H9 (cell line): ENCODE measurements at regions not wholly inside any gene's neighbourhood (a gene's known extent, or its start where the extent isn't known, plus 50 kb on each side); places are given as distances from the start of the nearest gene placed in this dataset.
"Not testable (repeated sequence)": the region's sequence is repeated elsewhere in the genome, so short reads cannot be mapped to it uniquely, and the experiment has no call there.

ENCODE experiments used
- DNase-seq: peaks from one replicate; pipeline ENCODE4 v3.0.0-alpha.2; 2017
- H2AFZ ChIP-seq: one replicate; pipeline ENCODE4 v1.6.1; 2013; ENCODE audit warnings: mild to moderate bottlenecking, low read length, control low read depth, moderate library complexity
- H2AK5ac ChIP-seq: 2 replicates; pipeline ENCODE4 v1.6.1; 2013; ENCODE audit warnings: low read length, control low read depth, mixed read lengths; ENCODE audit not compliant: insufficient read length
- H2BK120ac ChIP-seq: one replicate; pipeline ENCODE4 v1.6.1; 2013; ENCODE audit warnings: low read depth, mild to moderate bottlenecking, low read length, control low read depth, inconsistent platforms; ENCODE audit not compliant: poor library complexity, severe bottlenecking
- H2BK12ac ChIP-seq: 2 replicates; pipeline ENCODE4 v1.6.1; 2013; ENCODE audit warnings: low read length, control low read depth, mixed read lengths, low read depth; ENCODE audit not compliant: insufficient read length
- H2BK15ac ChIP-seq: 2 replicates; pipeline ENCODE4 v1.6.1; 2013; ENCODE audit warnings: low read depth, low read length, control low read depth
- H2BK20ac ChIP-seq: one replicate; pipeline ENCODE4 v1.6.1; 2013; ENCODE audit warnings: low read depth, mild to moderate bottlenecking, low read length, control low read depth, inconsistent platforms; ENCODE audit not compliant: poor library complexity, severe bottlenecking
- H2BK5ac ChIP-seq: 2 replicates; pipeline ENCODE4 v1.6.1; 2013; ENCODE audit warnings: low read length, control low read depth, mixed read lengths; ENCODE audit not compliant: insufficient read length
- H3K14ac ChIP-seq: 2 replicates; pipeline ENCODE4 v1.6.1; 2013; ENCODE audit warnings: low read length, control low read depth; ENCODE audit not compliant: insufficient read depth
- H3K18ac ChIP-seq: 2 replicates; pipeline ENCODE4 v1.6.1; 2013; ENCODE audit warnings: low read depth, mild to moderate bottlenecking, mixed read lengths, low read length, control low read depth; ENCODE audit not compliant: insufficient read length
- H3K23ac ChIP-seq: 2 replicates; pipeline ENCODE4 v1.6.1; 2013; ENCODE audit warnings: low read length, control low read depth, mixed read lengths, low read depth; ENCODE audit not compliant: insufficient read length
- H3K23me2 ChIP-seq: 2 replicates; pipeline ENCODE4 v1.6.1; 2013; ENCODE audit warnings: low read depth, mild to moderate bottlenecking, mixed read lengths, low read length, control low read depth; ENCODE audit not compliant: insufficient read length, poor library complexity, severe bottlenecking
- H3K27ac ChIP-seq: 2 replicates; pipeline ENCODE4 v1.5.1; 2013; ENCODE audit warnings: low read length, control low read depth, mixed read lengths, low read depth; ENCODE audit not compliant: insufficient read length
- H3K27me3 ChIP-seq: 2 replicates; pipeline ENCODE4 v1.6.1; 2013; ENCODE audit warnings: low read length, control low read depth, inconsistent platforms; ENCODE audit not compliant: insufficient read depth
- H3K4ac ChIP-seq: 2 replicates; pipeline ENCODE4 v1.6.1; 2013; ENCODE audit warnings: low read depth, mild to moderate bottlenecking, control low read depth, inconsistent platforms, low read length, moderate library complexity
- H3K4me1 ChIP-seq: 2 replicates; pipeline ENCODE4 v1.6.1; 2013; ENCODE audit warnings: low read length, control low read depth, inconsistent platforms; ENCODE audit not compliant: insufficient read depth
- H3K4me2 ChIP-seq: 2 replicates; pipeline ENCODE4 v1.6.1; 2013; ENCODE audit warnings: low read length, control low read depth, mixed read lengths; ENCODE audit not compliant: insufficient read length, insufficient read depth
- H3K56ac ChIP-seq: 2 replicates; pipeline ENCODE4 v1.6.1; 2013; ENCODE audit warnings: low read depth, mild to moderate bottlenecking, mixed read lengths, low read length, control low read depth; ENCODE audit not compliant: insufficient read length
- H3K79me1 ChIP-seq: 2 replicates; pipeline ENCODE4 v1.6.1; 2013; ENCODE audit warnings: low read depth, mild to moderate bottlenecking, moderate library complexity, low read length, control low read depth, inconsistent platforms; ENCODE audit not compliant: insufficient read depth, poor library complexity, severe bottlenecking
- H3K79me2 ChIP-seq: 2 replicates; pipeline ENCODE4 v1.6.1; 2013; ENCODE audit warnings: low read length, control low read depth, inconsistent platforms; ENCODE audit not compliant: insufficient read depth
- H3K9ac ChIP-seq: 2 replicates; pipeline ENCODE4 v1.6.1; 2013; ENCODE audit warnings: low read length, control low read depth, mixed read lengths; ENCODE audit not compliant: insufficient read length; ENCODE audit errors: extremely low read depth
- H3K9me3 ChIP-seq: one replicate; pipeline ENCODE4 v1.6.1; 2013; ENCODE audit warnings: low read depth, low read length, inconsistent platforms; ENCODE audit not compliant: control insufficient read depth
- H3T11ph ChIP-seq: one replicate; pipeline ENCODE4 v1.6.1; 2013; ENCODE audit warnings: mild to moderate bottlenecking, low read length, control low read depth, inconsistent platforms
- H4K20me1 ChIP-seq: one replicate; pipeline ENCODE4 v1.6.1; 2013; ENCODE audit not compliant: control insufficient read depth, insufficient read length, insufficient read depth
- H4K5ac ChIP-seq: 2 replicates; pipeline ENCODE4 v1.6.1; 2013; ENCODE audit warnings: low read depth, mild to moderate bottlenecking, mixed read lengths, low read length, control low read depth; ENCODE audit not compliant: insufficient read length
- H4K8ac ChIP-seq: replicated peaks from 2 replicates; pipeline ENCODE4 v1.6.1; 2013; ENCODE audit warnings: low read length, control low read depth, mixed read lengths, low read depth; ENCODE audit not compliant: insufficient read length
- H4K91ac ChIP-seq: 2 replicates; pipeline ENCODE4 v1.6.1; 2013; ENCODE audit warnings: low read depth, mild to moderate bottlenecking, moderate library complexity, mixed read lengths, low read length, control low read depth; ENCODE audit not compliant: insufficient read length
- H3K27ac Mint-ChIP-seq, 3 experiments: 2 replicates in 2 of 3; 3 replicates in 1 of 3; pipeline ENCODE4 v1.8.0; 2020 to 2021; ENCODE audit warnings: mixed read lengths in 3 of 3, mild to moderate bottlenecking in 1 of 3, moderate library complexity in 1 of 3
- H3K27me3 Mint-ChIP-seq: 2 replicates; pipeline ENCODE4 v1.8.0; 2021; ENCODE audit warnings: low read depth, mild to moderate bottlenecking, moderate library complexity, mixed read lengths
- H3K36me3 Mint-ChIP-seq, 3 experiments: 2 replicates in 2 of 3; 3 replicates in 1 of 3; pipeline ENCODE4 v1.8.0; 2020 to 2021; ENCODE audit warnings: low read depth in 3 of 3, mixed read lengths in 3 of 3; ENCODE audit not compliant: insufficient read depth in 1 of 3
- H3K4me1 Mint-ChIP-seq, 2 experiments: 2 replicates each; pipeline ENCODE4 v1.8.0; 2020; ENCODE audit warnings: mixed read lengths in 2 of 2
- H3K4me3 Mint-ChIP-seq, 2 experiments: 2 replicates in 1 of 2; 3 replicates in 1 of 2; pipeline ENCODE4 v1.8.0; 2020 to 2021; ENCODE audit warnings: mild to moderate bottlenecking in 2 of 2, mixed read lengths in 2 of 2, moderate library complexity in 1 of 2
- H3K9me3 Mint-ChIP-seq, 2 experiments: 2 replicates in 1 of 2; 3 replicates in 1 of 2; pipeline ENCODE4 v1.8.0; 2020; ENCODE audit warnings: mild to moderate bottlenecking in 2 of 2, mixed read lengths in 2 of 2, moderate library complexity in 1 of 2
- WGBS: extraction: QIAGEN DNeasy Blood & Tissue Kit; methylation state at CpG from one replicate; pipeline ENCODE4 v1.1.7; 2013; ENCODE audit warnings: missing lambda C conversion rate, low lambda C conversion rate, mixed read lengths; ENCODE audit not compliant: insufficient read length; ENCODE audit errors: extremely low coverage; 5-methylcytosine and 5-hydroxymethylcytosine counted together
- TF ChIP-seq, protein P1 (sequence below): fragments of 200-600 bp; sonication (generic); conservative IDR thresholded peaks from 3 replicates; pipeline ENCODE4 v1.8.0; 2021; ENCODE audit warnings: antibody characterized with exemption, mild to moderate bottlenecking

DNA sequence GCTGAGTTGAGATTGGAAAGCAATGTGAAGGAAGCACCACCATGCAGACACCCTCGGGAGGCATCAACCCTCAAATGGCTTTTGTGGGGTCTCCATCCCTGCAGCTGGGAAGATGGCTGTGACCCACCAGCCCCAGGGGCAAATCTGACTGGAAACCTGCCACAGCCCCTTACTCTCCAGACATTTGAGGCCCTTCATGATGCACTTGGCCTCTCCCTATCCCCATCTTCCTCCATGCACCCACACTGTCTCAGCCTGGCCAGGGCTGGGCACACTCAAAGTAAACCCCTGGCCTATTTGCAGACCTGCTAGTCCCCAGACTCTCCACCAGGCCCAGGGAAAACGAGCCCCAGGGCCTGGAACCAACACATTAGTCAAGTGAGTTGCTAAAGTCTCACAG, 205.2 kb downstream of the MATN1 start:
- Histone ChIP-seq H3K79me1 (no peaks in the 10 kb centered on the region), H3K79me2 (no peaks in the 10 kb centered on the region), H3K27ac (no peak overlapping the region), H3K27me3 (no peaks in the 10 kb centered on the region), H2BK120ac (no peak overlapping the region), H3K56ac (no peak overlapping the region), H4K8ac (no peak overlapping the region), H3K14ac (no peak overlapping the region; the same call in 1 of the 2 replicates), H3K23ac (no peak overlapping the region), H2BK15ac (no peak overlapping the region), H4K5ac (no peak overlapping the region), H3K23me2 (no peaks in the 10 kb centered on the region), H3K4me2 (no peak overlapping the region), H3K9me3 (no peaks in the 10 kb centered on the region), H4K91ac (no peak overlapping the region), H2BK5ac (no peak overlapping the region), H2AK5ac (no peak overlapping the region), H3K18ac (no peak overlapping the region), H2BK20ac (no peak overlapping the region), H4K20me1 (no peaks in the 10 kb centered on the region), H3K4me1 (no peaks in the 10 kb centered on the region), H2BK12ac (no peak overlapping the region), H3K9ac (no peak overlapping the region), H2AFZ (no peak overlapping the region), H3K4ac (no peak overlapping the region), H3T11ph (no peak overlapping the region)
- H3K9me3 Mint-ChIP-seq, result no peaks in the 10 kb centered on the region; a peak in 1 of 5 replicates
- H3K36me3 Mint-ChIP-seq, result no peaks in the 10 kb centered on the region
- peaks cover 10% of the 10 kb centered on the region for H3K27me3 Mint-ChIP-seq
- no peak for DNase-seq
- TF ChIP-seq, protein P1, sequence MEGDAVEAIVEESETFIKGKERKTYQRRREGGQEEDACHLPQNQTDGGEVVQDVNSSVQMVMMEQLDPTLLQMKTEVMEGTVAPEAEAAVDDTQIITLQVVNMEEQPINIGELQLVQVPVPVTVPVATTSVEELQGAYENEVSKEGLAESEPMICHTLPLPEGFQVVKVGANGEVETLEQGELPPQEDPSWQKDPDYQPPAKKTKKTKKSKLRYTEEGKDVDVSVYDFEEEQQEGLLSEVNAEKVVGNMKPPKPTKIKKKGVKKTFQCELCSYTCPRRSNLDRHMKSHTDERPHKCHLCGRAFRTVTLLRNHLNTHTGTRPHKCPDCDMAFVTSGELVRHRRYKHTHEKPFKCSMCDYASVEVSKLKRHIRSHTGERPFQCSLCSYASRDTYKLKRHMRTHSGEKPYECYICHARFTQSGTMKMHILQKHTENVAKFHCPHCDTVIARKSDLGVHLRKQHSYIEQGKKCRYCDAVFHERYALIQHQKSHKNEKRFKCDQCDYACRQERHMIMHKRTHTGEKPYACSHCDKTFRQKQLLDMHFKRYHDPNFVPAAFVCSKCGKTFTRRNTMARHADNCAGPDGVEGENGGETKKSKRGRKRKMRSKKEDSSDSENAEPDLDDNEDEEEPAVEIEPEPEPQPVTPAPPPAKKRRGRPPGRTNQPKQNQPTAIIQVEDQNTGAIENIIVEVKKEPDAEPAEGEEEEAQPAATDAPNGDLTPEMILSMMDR, result no peak
- peaks cover 19 to 25% of the 10 kb centered on the region in 2 experiments for H3K4me1 Mint-ChIP-seq
- no peak overlapping the region; a peak in 1 of 7 replicates for H3K27ac Mint-ChIP-seq
- no CpG with 5 or more reads among the region's 2 CpGs for WGBS
- no peak overlapping the region for H3K4me3 Mint-ChIP-seq

DNA sequence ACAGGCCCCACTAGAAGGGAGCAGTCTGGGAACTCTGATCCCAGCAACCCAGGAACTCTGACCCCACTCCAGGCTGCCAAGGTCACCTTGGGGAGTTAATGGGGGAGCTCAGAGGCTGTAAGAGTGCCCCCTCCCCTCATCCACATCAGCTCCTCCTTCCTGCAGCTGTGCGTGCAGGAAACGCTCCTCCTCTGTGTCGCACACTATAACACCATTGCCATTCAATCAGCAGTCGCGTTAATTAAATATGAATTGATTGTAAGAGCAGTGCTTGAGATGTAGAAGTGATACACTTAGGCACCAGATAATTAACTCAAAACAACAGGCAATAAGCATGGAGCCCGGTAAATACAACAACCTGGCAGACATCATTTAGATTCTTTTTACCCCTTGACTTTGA, 205.7 kb downstream of the MATN1 start:
- H3T11ph ChIP-seq, H3K56ac ChIP-seq, H3K9ac ChIP-seq, H3K27me3 Mint-ChIP-seq, DNase-seq, H3K14ac ChIP-seq, H3K27ac ChIP-seq, H4K8ac ChIP-seq, H2AFZ ChIP-seq, H3K9me3 Mint-ChIP-seq, H2BK120ac ChIP-seq, H3K23me2 ChIP-seq, H4K91ac ChIP-seq, H3K79me1 ChIP-seq, H3K23ac ChIP-seq, H2BK12ac ChIP-seq, H3K36me3 Mint-ChIP-seq, H3K27ac Mint-ChIP-seq, H2BK15ac ChIP-seq, H3K4me3 Mint-ChIP-seq, H3K9me3 ChIP-seq, H3K4me1 ChIP-seq, H3K18ac ChIP-seq, H2BK5ac ChIP-seq, H4K20me1 ChIP-seq, H3K27me3 ChIP-seq, H4K5ac ChIP-seq, H2BK20ac ChIP-seq, H3K79me2 ChIP-seq, H2AK5ac ChIP-seq, H3K4ac ChIP-seq, H3K4me2 ChIP-seq: not testable (repeated sequence)
- no CpG with 5 or more reads among the region's 6 CpGs for WGBS
- H3K4me1 Mint-ChIP-seq, result peaks cover 20 to 27% of the 10 kb centered on the region in 2 experiments
